Osteoblast (primary cell): ENCODE measurements at regions not wholly inside any gene's neighbourhood (a gene's known extent, or its start where the extent isn't known, plus 50 kb on each side); places are given as distances from the start of the nearest gene placed in this dataset.

Source experiments
- DNase-seq: peaks from one replicate; pipeline ENCODE4 v3.0.0; 2011; ENCODE audit warnings: low spot score, mixed read lengths; ENCODE audit not compliant: insufficient read length; ENCODE audit errors: missing footprints
- H2AFZ ChIP-seq: 2 replicates; pipeline ENCODE4 v1.6.0; 2011; ENCODE audit warnings: mild to moderate bottlenecking, low read length
- H3K27ac ChIP-seq: 2 replicates; pipeline ENCODE4 v1.5.1; 2011; ENCODE audit warnings: mild to moderate bottlenecking, low read depth, low read length, moderate library complexity
- H3K27me3 ChIP-seq: 2 replicates; pipeline ENCODE4 v1.6.0; 2012; ENCODE audit warnings: mild to moderate bottlenecking, control low read depth, inconsistent platforms, low read length, moderate library complexity; ENCODE audit not compliant: insufficient read depth
- H3K36me3 ChIP-seq: 2 replicates; pipeline ENCODE4 v1.5.1; 2011; ENCODE audit warnings: mild to moderate bottlenecking, low read length, control low read depth, moderate library complexity; ENCODE audit not compliant: insufficient read depth
- H3K4me1 ChIP-seq: 2 replicates; pipeline ENCODE4 v1.5.1; 2011; ENCODE audit warnings: mild to moderate bottlenecking, low read length, control low read depth, moderate library complexity; ENCODE audit not compliant: insufficient read depth
- H3K4me2 ChIP-seq: 2 replicates; pipeline ENCODE4 v1.6.0; 2011; ENCODE audit warnings: mild to moderate bottlenecking, low read length; ENCODE audit not compliant: insufficient read depth
- H3K4me3 ChIP-seq: fragments of 200-600 bp; sonication (generic); 3 replicates; pipeline ENCODE4 v1.5.1; 2012; ENCODE audit warnings: mild to moderate bottlenecking, low read length, inconsistent platforms; ENCODE audit not compliant: insufficient read depth
- H3K79me2 ChIP-seq: 2 replicates; pipeline ENCODE4 v1.6.0; 2012; ENCODE audit warnings: mild to moderate bottlenecking, low read length, control low read depth, inconsistent platforms; ENCODE audit not compliant: insufficient read depth
- H3K9me3 ChIP-seq: 2 replicates; pipeline ENCODE4 v1.5.1; 2011; ENCODE audit warnings: low read depth, low read length, control low read depth
- H4K20me1 ChIP-seq: 2 replicates; pipeline ENCODE4 v1.6.0; 2012; ENCODE audit warnings: mild to moderate bottlenecking, low read length, control low read depth; ENCODE audit not compliant: insufficient read depth
- CTCF ChIP-seq: IDR thresholded peaks from 2 replicates; pipeline ENCODE4 v1.5.1; 2011; ENCODE audit warnings: mild to moderate bottlenecking, low read depth, low read length, moderate library complexity; ENCODE audit errors: extremely low read depth

DNA sequence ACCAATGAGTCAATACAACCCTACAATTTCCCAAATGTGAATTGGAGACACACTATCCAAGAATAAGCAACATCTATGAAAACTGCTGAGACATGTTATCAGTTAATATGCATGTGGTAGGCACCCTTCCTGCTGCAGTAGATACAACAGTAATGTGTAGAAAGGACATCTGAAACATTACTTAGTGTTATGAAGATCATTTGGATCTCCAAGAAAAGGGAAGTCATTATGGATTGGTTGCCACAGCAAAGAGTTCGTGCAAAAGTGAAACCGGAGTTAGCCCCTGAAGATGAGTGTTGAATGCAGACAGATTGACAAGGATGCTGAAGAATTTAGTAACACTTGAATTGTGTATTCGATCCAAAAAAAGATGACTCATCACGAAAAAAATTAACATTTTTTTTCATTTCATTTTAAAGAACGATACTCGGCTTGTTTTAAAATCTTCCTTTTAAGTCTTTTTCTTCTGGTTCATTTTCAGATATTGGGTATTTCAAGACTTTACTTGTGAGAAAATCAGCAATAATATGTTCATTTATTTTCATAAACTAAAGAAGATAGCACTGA is 322.4 kb upstream of the KLF6 start:
- no peak for TF ChIP-seq CTCF
- H4K20me1 ChIP-seq, result no peaks in the 10 kb centered on the region
- H3K4me1 ChIP-seq, result peaks cover 8% of the 10 kb centered on the region
- no peak for DNase-seq
- no peak overlapping the region for H2AFZ ChIP-seq
- H3K79me2 ChIP-seq, result no peaks in the 10 kb centered on the region
- no peak overlapping the region for H3K4me2 ChIP-seq
- no peaks in the 10 kb centered on the region for H3K9me3 ChIP-seq
- H3K36me3 ChIP-seq, result no peaks in the 10 kb centered on the region
- H3K27me3 ChIP-seq, result no peaks in the 10 kb centered on the region
- no peak overlapping the region for H3K27ac ChIP-seq
- no peak overlapping the region for H3K4me3 ChIP-seq

GRCh38 chr10:4103603-4104002 is 318.6 kb upstream of the KLF6 start:
- no peak overlapping the region for H3K4me2 ChIP-seq

DNA sequence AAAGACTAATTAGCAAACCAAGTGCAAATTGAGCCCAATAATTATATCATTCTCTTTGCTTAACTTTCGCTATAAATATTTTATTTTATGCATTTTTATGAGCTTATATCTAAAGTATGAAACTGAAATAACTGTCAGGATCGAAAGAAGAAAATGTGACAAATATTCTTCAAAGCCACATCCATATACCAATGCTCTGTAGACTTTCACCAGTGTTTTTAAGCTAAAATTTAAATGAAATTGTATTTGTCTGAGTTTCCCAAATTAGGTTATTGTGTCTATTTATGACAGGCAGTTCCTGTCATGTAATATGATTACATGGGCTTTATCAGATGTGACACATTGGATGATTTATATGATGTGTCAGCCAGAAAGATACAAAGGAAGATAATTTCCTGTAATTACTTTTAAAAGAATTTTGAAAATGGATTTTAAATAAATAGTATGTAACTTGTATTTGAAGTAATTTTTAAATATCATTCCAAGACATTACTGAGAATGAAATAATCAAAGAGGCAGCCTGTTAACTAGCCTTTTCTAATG is 317.9 kb upstream of the KLF6 start:
- Histone ChIP-seq H3K4me1 (no peaks in the 10 kb centered on the region), H3K4me2 (no peak overlapping the region), H4K20me1 (no peaks in the 10 kb centered on the region), H3K27ac (no peak overlapping the region), H2AFZ (no peak overlapping the region), H3K79me2 (no peaks in the 10 kb centered on the region), H3K36me3 (no peaks in the 10 kb centered on the region), H3K27me3 (no peaks in the 10 kb centered on the region), H3K9me3 (no peaks in the 10 kb centered on the region), H3K4me3 (no peak overlapping the region)
- no peak for DNase-seq
- no peak for TF ChIP-seq CTCF

More at GRCh38 chr10:4103603-4104002, 318.6 kb upstream of the KLF6 start:
- no peaks in the 10 kb centered on the region for H3K27me3 ChIP-seq
- no peaks in the 10 kb centered on the region for H3K9me3 ChIP-seq
- no peak overlapping the region for H3K27ac ChIP-seq
- DNase-seq, result no peak
- no peaks in the 10 kb centered on the region for H3K36me3 ChIP-seq
- no peak for TF ChIP-seq CTCF
- no peak overlapping the region for H2AFZ ChIP-seq
- no peaks in the 10 kb centered on the region for H3K4me1 ChIP-seq
- H3K4me3 ChIP-seq, result no peak overlapping the region
- H3K79me2 ChIP-seq, result no peaks in the 10 kb centered on the region
- no peaks in the 10 kb centered on the region for H4K20me1 ChIP-seq

GRCh38 chr10:4101918-4102654 is 317.1 kb upstream of the KLF6 start:
- Histone ChIP-seq H3K27ac (no peak overlapping the region), H3K4me3 (no peak overlapping the region), H2AFZ (no peak overlapping the region), H3K79me2 (no peaks in the 10 kb centered on the region), H4K20me1 (no peaks in the 10 kb centered on the region), H3K27me3 (no peaks in the 10 kb centered on the region), H3K36me3 (no peaks in the 10 kb centered on the region), H3K4me2 (no peak overlapping the region), H3K9me3 (no peaks in the 10 kb centered on the region), H3K4me1 (no peaks in the 10 kb centered on the region)
- DNase-seq, result no peak
- no peak for TF ChIP-seq CTCF
